HG03439 (cell line): ENCODE measurements at regions not wholly inside any gene's neighbourhood (a gene's known extent, or its start where the extent isn't known, plus 50 kb on each side); places are given as distances from the start of the nearest gene placed in this dataset.

Experiments
- ATAC-seq: cut with Tn5 transposase; IDR thresholded peaks from one replicate; pipeline ENCODE4 v1.9.1; 2021; ENCODE audit warnings: mild to moderate bottlenecking, moderate library complexity; ENCODE audit not compliant: unreplicated experiment

GRCh38 chr9:106580546-106580945 lies 282.4 kb upstream of the ZNF462 start:
- ATAC-seq: no peak

- no peak for ATAC-seq
Measured at GRCh38 chr9:106581973-106582372, 281.0 kb upstream of the ZNF462 start.

- no peak for ATAC-seq
Measured at GRCh38 chr9:106583751-106584150, 279.2 kb upstream of the ZNF462 start.

GRCh38 chr9:106587042-106587441 lies 275.9 kb upstream of the ZNF462 start:
- no peak for ATAC-seq

GRCh38 chr9:106588626-106589025 lies 274.3 kb upstream of the ZNF462 start:
- no peak for ATAC-seq

GRCh38 chr9:106590759-106591505 lies 272.0 kb upstream of the ZNF462 start:
- no peak for ATAC-seq

GRCh38 chr9:106593201-106593600 lies 269.8 kb upstream of the ZNF462 start:
- no peak for ATAC-seq

GRCh38 chr9:106596984-106597383 lies 266.0 kb upstream of the ZNF462 start:
- no peak for ATAC-seq

- ATAC-seq: no peak
Measured at GRCh38 chr9:106600955-106601560, 261.9 kb upstream of the ZNF462 start.

- no peak for ATAC-seq
Measured at GRCh38 chr9:106602344-106602743, 260.6 kb upstream of the ZNF462 start.

- ATAC-seq: no peak
Measured at GRCh38 chr9:106613250-106613737, 249.7 kb upstream of the ZNF462 start.

GRCh38 chr9:106615118-106615889 lies 247.7 kb upstream of the ZNF462 start:
- no peak for ATAC-seq

- no peak for ATAC-seq
Measured at GRCh38 chr9:106616026-106616425, 246.9 kb upstream of the ZNF462 start.

- ATAC-seq: no peak
Measured at GRCh38 chr9:106616851-106617345, 246.1 kb upstream of the ZNF462 start.

GRCh38 chr9:106619211-106619610 lies 243.8 kb upstream of the ZNF462 start:
- no peak for ATAC-seq

- no peak for ATAC-seq
Measured at GRCh38 chr9:106620081-106620480, 242.9 kb upstream of the ZNF462 start.

GRCh38 chr9:106620866-106621265 lies 242.1 kb upstream of the ZNF462 start:
- ATAC-seq: no peak

- ATAC-seq: no peak
Measured at GRCh38 chr9:106621313-106622163, 241.4 kb upstream of the ZNF462 start.

- ATAC-seq: no peak
Measured at GRCh38 chr9:106622164-106622487, 240.8 kb upstream of the ZNF462 start.

GRCh38 chr9:106623558-106623957 lies 239.4 kb upstream of the ZNF462 start:
- ATAC-seq: no peak
